SK-N-SH (cell line): ENCODE measurements at regions not wholly inside any gene's neighbourhood (a gene's known extent, or its start where the extent isn't known, plus 50 kb on each side); places are given as distances from the start of the nearest gene placed in this dataset.

Experiments
- EP300 ChIP-seq, 2 experiments: IDR thresholded peaks; 2 replicates each; pipeline versions ENCODE4 v1.4.0 to v1.6.1; 2012; ENCODE audit warnings: borderline replicate concordance in 1 of 2, low read depth in 1 of 2, low read length in 1 of 2
- EZH2phosphoT487 ChIP-seq: fragments of 200-600 bp; sonication (generic); IDR thresholded peaks from 2 replicates; pipeline ENCODE4 v1.6.1; 2017; ENCODE audit warnings: low read depth, mixed run types, mild to moderate bottlenecking, antibody characterized with exemption, moderate library complexity, borderline replicate concordance
- USF2 ChIP-seq: fragments of 150-350 bp; IDR thresholded peaks from 2 replicates; pipeline ENCODE4 v1.6.1; 2017; ENCODE audit warnings: antibody characterized with exemption, low read length, low read depth, borderline replicate concordance

- TF ChIP-seq EP300 (IDR thresholded peaks at IDR 0.05; ENCODE audit: borderline replicate concordance in 1 of 2, low read depth in 1 of 2, low read length in 1 of 2) (no peak), EZH2phosphoT487 (no peak), USF2 (no peak)
These were observed 365.4 kb downstream of the TFAP2B start for GRCh38 chr6:51184046-51184445.
